ENCODE measurements at regions not wholly inside any gene's neighbourhood (a gene's known extent, or its start where the extent isn't known, plus 50 kb on each side); places are given as distances from the start of the nearest gene placed in this dataset.

DNA sequence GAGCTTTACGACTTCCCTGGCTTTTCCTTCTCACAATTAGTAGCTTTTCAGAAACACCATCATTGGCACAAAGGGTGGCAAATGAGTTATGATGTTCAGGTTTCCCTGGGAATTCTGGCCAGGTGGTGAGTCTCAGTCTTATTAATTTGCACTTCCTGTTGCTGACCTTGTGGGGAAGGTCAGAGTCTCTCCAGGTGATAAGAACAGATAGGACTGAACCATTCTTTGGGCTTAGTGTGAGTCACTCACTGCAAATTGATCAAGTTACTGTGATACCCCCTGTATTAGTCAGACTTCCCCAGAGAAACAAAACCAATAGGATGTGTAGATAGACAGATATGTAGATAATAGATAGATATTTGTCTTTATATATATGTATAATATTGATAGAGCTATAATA lies 53.8 kb upstream of the RANBP3L start:
- DNase-seq (ENCODE audit: low spot score): no peak
- in situ Hi-C loops (cut with MboI; ENCODE audit: low sequenced_read_pairs, unreplicated experiment): no loop called here

DNA sequence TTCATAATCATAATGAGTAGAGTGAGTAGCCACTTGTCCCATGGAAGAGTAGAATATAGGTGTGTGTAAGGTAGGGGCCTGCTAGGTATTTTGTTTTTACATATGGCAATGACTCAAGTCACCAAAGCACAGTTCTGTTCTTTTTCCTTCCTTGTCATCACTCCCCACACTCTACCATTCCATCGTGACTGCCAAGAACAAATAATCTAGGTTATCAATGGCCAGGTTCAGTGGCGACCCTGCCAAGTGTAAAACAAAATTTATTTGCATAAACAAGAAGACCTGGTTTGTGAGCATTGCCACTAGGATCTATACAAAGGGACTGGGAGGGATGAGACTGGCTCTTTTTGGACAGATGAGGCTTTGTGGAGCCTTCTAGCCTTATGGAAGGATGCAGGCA lies 55.2 kb upstream of the RANBP3L start:
- DNase-seq (ENCODE audit: low spot score): no peak
- in situ Hi-C loops (cut with MboI; ENCODE audit: low sequenced_read_pairs, unreplicated experiment): no loop called here
- no peak for TF ChIP-seq CTCF (IDR thresholded peaks at IDR 0.05; ENCODE audit: borderline replicate concordance, control extremely low read depth, extremely low read depth, insufficient read depth, missing control alignments)

More for the DNA sequence above, 53.8 kb upstream of the RANBP3L start:
- no peak for TF ChIP-seq CTCF (IDR thresholded peaks at IDR 0.05; ENCODE audit: borderline replicate concordance, control extremely low read depth, extremely low read depth, insufficient read depth, missing control alignments)

- no peak for TF ChIP-seq CTCF (IDR thresholded peaks at IDR 0.05; ENCODE audit: borderline replicate concordance, control extremely low read depth, extremely low read depth, insufficient read depth, missing control alignments)
- in situ Hi-C loops (cut with MboI; ENCODE audit: low sequenced_read_pairs, unreplicated experiment): no loop called here
- no peak for DNase-seq (ENCODE audit: low spot score)
These were observed 55.8 kb upstream of the RANBP3L start for GRCh38 chr5:36357391-36357975.

DNA sequence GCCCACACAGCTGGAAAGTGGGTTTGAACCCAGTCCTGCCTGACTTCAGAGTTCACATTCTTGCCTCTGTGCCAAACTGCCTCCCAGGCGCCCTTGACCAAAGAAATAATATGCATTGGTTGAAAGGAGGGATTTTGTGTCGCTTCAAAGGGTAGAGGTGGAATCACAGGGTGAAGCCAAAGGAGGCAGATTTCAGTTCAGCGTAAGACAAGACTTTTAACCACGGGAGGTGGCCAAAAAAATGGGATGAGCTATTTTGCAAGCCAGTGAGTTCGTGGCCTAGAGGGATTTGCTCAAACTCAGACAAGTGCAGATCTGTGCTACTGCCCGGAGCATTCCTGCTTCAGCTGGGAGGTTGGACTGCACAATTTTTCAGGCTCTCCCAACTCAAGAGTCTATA lies 57.6 kb upstream of the RANBP3L start:
- TF ChIP-seq CTCF (IDR thresholded peaks at IDR 0.05; ENCODE audit: borderline replicate concordance, control extremely low read depth, extremely low read depth, insufficient read depth, missing control alignments): no peak
- in situ Hi-C loops (cut with MboI; ENCODE audit: low sequenced_read_pairs, unreplicated experiment): no loop called here
- no peak for DNase-seq (ENCODE audit: low spot score)

GRCh38 chr5:36360307-36360706 lies 58.6 kb upstream of the RANBP3L start:
- in situ Hi-C loops (cut with MboI; ENCODE audit: low sequenced_read_pairs, unreplicated experiment): no loop called here
- DNase-seq (ENCODE audit: low spot score): no peak
- no peak for TF ChIP-seq CTCF (IDR thresholded peaks at IDR 0.05; ENCODE audit: borderline replicate concordance, control extremely low read depth, extremely low read depth, insufficient read depth, missing control alignments)

GRCh38 chr5:36363101-36363500 lies 61.4 kb upstream of the RANBP3L start:
- DNase-seq (ENCODE audit: low spot score): no peak

More at GRCh38 chr5:36363101-36363500, 61.4 kb upstream of the RANBP3L start:
- in situ Hi-C loops (cut with MboI; ENCODE audit: low sequenced_read_pairs, unreplicated experiment): no loop called here
- TF ChIP-seq CTCF (IDR thresholded peaks at IDR 0.05; ENCODE audit: borderline replicate concordance, control extremely low read depth, extremely low read depth, insufficient read depth, missing control alignments): no peak

Measured in GM13976 (cell line).